GM12864 (cell line): ENCODE measurements at regions not wholly inside any gene's neighbourhood (a gene's known extent, or its start where the extent isn't known, plus 50 kb on each side); places are given as distances from the start of the nearest gene placed in this dataset.

Experiments
- DNase-seq: peaks from one replicate; pipeline ENCODE4 v3.0.0-alpha.2; 2011; ENCODE audit warnings: low read depth
- H3K4me3 ChIP-seq: 2 replicates; pipeline ENCODE4 v1.5.1; 2011; ENCODE audit warnings: mild to moderate bottlenecking, low read depth, low read length, control low read depth
- CTCF ChIP-seq: IDR thresholded peaks from 2 replicates; pipeline ENCODE4 v1.5.1; 2011; ENCODE audit warnings: low read depth, mild to moderate bottlenecking, moderate library complexity, low read length, control low read depth, inconsistent platforms; ENCODE audit errors: missing control alignments

DNA sequence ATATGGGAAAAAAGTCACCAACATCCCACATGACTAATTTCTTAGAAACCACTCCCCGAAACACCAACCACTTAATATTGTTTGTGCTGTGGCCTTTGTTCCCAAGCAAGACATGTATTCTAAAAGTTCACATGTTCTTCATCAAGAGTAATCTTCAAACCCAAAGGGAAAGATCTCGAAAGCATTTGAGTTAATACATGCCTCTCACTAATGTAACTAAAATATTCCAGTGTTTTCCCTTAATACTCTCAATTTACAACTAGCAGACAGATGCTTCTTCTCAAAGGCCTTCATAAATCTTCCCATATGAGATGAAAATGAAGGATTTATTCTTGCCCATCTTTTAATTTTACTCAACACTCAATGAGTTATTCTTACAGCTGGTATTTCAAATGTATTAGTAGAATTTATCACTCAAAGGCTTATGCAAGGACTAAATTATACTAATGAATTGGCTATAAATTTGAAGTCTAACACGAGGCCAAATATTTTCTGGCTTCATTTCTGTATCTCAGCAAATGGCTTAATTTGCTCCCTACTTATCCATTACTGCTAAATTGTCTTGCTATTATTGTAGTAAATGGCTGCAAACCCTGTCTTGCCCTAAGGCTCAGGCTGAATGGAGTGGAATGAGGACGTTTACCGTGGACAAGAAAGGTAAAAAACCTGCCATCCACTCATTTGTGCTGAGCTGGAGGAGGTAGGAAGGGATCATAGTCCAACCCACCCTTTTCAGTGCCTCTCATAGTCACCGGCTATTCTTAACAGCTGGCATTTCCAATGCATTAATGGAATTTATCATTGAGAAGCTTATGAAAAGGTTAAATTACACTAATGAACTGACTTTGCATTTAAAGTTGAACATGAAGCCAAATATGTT lies 474.4 kb downstream of the RASEF start:
- H3K4me3 ChIP-seq, result no peak overlapping the region
- TF ChIP-seq CTCF, result no peak
- DNase-seq, result no peak

- no peak for DNase-seq
- no peak overlapping the region for H3K4me3 ChIP-seq
- no peak for TF ChIP-seq CTCF
Measured at GRCh38 chr9:82590845-82591244, 472.1 kb downstream of the RASEF start.

DNA sequence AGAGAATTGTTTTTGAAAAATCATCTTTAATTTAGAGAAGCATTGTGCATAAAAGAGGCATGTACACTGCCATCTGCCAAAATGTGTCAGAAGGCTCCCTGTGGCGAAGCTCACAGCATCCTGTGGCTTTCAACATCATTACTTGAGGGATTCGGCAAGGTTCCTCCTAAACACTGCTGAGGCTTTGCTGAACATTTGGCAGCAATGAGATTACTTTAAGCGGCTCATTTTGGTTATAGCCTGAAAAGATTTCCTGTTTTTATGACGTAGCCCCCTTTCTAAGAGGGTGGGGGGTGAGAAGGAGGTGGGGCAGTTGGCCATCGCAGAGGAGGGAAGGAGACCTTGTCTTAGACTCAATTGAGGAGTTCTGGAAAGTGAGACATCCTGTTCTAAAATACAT lies 469.4 kb downstream of the RASEF start:
- DNase-seq, result no peak
- TF ChIP-seq CTCF, result no peak
- H3K4me3 ChIP-seq, result no peak overlapping the region

- no peak for TF ChIP-seq CTCF
- no peak for DNase-seq
- no peak overlapping the region for H3K4me3 ChIP-seq
Measured at GRCh38 chr9:82597241-82598203, 465.4 kb downstream of the RASEF start.

- DNase-seq, result no peak
- TF ChIP-seq CTCF, result no peak
- no peak overlapping the region for H3K4me3 ChIP-seq
Measured at GRCh38 chr9:82598241-82599039, 464.5 kb downstream of the RASEF start.

- DNase-seq, result no peak
- no peak for TF ChIP-seq CTCF
Measured at GRCh38 chr9:82599336-82599949, 463.5 kb downstream of the RASEF start.

More at GRCh38 chr9:82599336-82599949, 463.5 kb downstream of the RASEF start:
- H3K4me3 ChIP-seq, result no peak overlapping the region
